GM06990 (cell line): ENCODE measurements at regions not wholly inside any gene's neighbourhood (a gene's known extent, or its start where the extent isn't known, plus 50 kb on each side); places are given as distances from the start of the nearest gene placed in this dataset.

ENCODE experiments used
- DNase-seq: peaks from one replicate; pipeline ENCODE4 v3.0.0-alpha.2; 2011; ENCODE audit not compliant: insufficient read length; ENCODE audit errors: extremely low read depth
- H3K27me3 ChIP-seq: replicated peaks from 2 replicates; pipeline ENCODE4 v1.6.0; 2011; ENCODE audit warnings: low read length; ENCODE audit not compliant: control insufficient read depth, insufficient read depth
- H3K36me3 ChIP-seq: 2 replicates; pipeline ENCODE4 v1.5.1; 2011; ENCODE audit warnings: low read length; ENCODE audit not compliant: control insufficient read depth, insufficient read depth
- H3K4me3 ChIP-seq: replicated peaks from 2 replicates; pipeline ENCODE4 v1.5.1; 2011; ENCODE audit warnings: low read depth, mild to moderate bottlenecking, control low read depth, low read length
- TF ChIP-seq, protein P1 (sequence below): IDR thresholded peaks from 2 replicates; pipeline ENCODE4 v1.5.1; 2011; ENCODE audit warnings: low read length, control low read depth, mild to moderate bottlenecking, inconsistent platforms; ENCODE audit not compliant: insufficient read depth, poor library complexity, severe bottlenecking

DNA sequence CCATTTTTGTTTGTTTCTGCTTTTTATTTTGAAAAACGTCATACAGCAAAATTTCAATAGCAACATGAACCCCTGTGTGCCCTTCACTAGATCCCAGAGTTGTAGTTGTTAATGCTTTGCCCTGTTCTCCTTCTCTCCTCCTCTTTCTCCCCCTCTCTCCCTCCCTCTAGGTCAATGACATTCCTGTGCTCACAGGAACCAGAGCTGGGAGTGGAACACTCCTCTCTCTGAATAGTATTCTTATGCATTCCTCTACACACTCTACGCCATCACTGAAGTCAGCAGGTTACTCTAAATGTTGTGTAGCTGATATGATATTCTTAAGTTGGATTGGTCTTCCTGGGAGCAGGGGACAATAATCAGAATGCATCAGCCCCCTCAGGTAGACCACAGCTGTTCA lies 243.4 kb downstream of the SYK start:
- no peak overlapping the region for H3K4me3 ChIP-seq
- no peaks in the 10 kb centered on the region; the same call in none of the 2 replicates for H3K27me3 ChIP-seq
- DNase-seq = no peak
- no peaks in the 10 kb centered on the region for H3K36me3 ChIP-seq
- TF ChIP-seq, protein P1, sequence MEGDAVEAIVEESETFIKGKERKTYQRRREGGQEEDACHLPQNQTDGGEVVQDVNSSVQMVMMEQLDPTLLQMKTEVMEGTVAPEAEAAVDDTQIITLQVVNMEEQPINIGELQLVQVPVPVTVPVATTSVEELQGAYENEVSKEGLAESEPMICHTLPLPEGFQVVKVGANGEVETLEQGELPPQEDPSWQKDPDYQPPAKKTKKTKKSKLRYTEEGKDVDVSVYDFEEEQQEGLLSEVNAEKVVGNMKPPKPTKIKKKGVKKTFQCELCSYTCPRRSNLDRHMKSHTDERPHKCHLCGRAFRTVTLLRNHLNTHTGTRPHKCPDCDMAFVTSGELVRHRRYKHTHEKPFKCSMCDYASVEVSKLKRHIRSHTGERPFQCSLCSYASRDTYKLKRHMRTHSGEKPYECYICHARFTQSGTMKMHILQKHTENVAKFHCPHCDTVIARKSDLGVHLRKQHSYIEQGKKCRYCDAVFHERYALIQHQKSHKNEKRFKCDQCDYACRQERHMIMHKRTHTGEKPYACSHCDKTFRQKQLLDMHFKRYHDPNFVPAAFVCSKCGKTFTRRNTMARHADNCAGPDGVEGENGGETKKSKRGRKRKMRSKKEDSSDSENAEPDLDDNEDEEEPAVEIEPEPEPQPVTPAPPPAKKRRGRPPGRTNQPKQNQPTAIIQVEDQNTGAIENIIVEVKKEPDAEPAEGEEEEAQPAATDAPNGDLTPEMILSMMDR = no peak

GRCh38 chr9:91047529-91047928 lies 245.9 kb downstream of the SYK start:
- H3K27me3 ChIP-seq = no peaks in the 10 kb centered on the region; the same call in none of the 2 replicates
- H3K4me3 ChIP-seq = no peak overlapping the region
- DNase-seq = no peak
- TF ChIP-seq, protein P1 = no peak
- H3K36me3 ChIP-seq = no peaks in the 10 kb centered on the region

DNA sequence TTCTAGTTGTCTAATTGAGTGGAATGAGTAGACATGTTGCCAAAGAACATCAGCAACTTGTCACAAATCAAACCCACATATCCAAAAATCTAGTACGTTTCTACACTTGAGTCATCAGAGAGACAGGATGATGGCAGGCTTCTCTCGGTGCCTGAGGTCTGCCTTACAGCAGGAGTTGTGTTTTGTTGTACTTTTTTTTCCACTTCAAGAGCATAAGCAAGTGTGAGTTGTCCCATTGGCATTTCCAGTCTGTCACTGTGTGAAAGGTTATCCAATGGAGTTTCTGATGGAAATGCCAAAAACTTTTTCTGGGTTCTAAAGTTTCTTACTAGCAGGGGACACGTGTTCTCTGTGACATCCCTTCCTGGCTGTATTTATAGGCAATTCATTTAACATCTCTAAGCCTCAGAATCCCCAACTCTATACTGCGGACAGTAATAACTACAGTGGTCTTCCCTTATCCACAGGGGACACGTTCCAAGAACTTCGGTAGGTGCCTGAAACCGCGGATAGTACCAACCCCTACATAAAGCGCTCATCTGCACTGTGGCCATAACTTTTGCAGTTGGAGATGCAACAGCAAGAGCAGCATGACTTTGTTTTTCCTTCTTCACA lies 246.5 kb downstream of the SYK start:
- Histone ChIP-seq H3K4me3 (no peak overlapping the region), H3K36me3 (no peaks in the 10 kb centered on the region), H3K27me3 (no peaks in the 10 kb centered on the region; the same call in none of the 2 replicates)
- no peak for DNase-seq
- TF ChIP-seq, protein P1 = no peak

DNA sequence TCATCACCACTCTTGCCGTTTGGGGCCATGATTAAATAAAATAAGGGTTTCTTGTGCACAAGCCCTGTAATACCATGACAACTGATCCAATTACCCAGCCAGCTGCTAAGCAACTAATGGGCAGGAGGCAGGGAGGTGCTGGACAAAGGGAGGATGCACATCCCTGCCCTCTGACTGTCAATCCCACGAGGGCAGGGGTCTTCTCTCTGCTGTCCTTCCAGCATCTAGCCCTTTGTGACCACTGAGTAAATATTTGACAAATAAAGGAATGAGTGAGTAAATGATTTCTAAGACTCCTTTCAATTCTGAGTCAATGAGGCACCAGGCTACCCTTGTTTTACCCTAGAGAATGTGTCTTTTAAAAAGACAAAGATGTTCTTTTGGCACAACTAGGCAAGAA lies 247.1 kb downstream of the SYK start:
- no peak for DNase-seq
- TF ChIP-seq, protein P1 = no peak
- Histone ChIP-seq H3K36me3 (no peaks in the 10 kb centered on the region), H3K4me3 (no peak overlapping the region), H3K27me3 (no peaks in the 10 kb centered on the region; the same call in none of the 2 replicates)

- no peak for DNase-seq
- H3K36me3 ChIP-seq = no peaks in the 10 kb centered on the region
- no peak overlapping the region for H3K4me3 ChIP-seq
- H3K27me3 ChIP-seq = no peaks in the 10 kb centered on the region
- TF ChIP-seq, protein P1 = no peak
These were observed 252.2 kb downstream of the SYK start for GRCh38 chr9:91053824-91054223.

GRCh38 chr9:91055845-91056244 lies 254.2 kb downstream of the SYK start:
- H3K36me3 ChIP-seq = no peaks in the 10 kb centered on the region
- TF ChIP-seq, protein P1 = no peak
- H3K27me3 ChIP-seq = no peaks in the 10 kb centered on the region
- DNase-seq = no peak
- no peak overlapping the region for H3K4me3 ChIP-seq
